ENCODE measurements at regions not wholly inside any gene's neighbourhood (a gene's known extent, or its start where the extent isn't known, plus 50 kb on each side); places are given as distances from the start of the nearest gene placed in this dataset.

DNA sequence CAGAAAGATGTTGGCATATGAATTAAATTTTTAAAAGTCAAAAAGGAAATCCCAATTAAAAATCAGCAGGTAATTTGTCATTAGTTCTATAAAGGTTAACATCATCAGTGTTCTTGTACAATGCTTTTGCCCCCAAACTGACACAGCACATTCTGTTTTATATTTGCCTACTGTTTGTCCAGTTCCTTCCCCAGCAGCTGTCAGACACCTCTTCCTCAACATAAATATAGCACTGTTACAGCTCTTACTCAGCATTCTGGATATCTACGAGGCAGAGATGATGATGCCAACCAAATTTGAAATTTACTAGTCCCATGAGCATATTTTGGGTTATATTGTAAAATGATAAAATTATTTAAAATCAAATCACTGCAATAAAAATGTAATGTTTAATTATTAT lies 124.6 kb downstream of the SINHCAF start:
- TF ChIP-seq CTCF (IDR thresholded peaks at IDR 0.05): no peak
- no peak for TF ChIP-seq REST (IDR thresholded peaks at IDR 0.05; ENCODE audit: insufficient read depth in 1 of 2, low read depth in 2 of 2, low read length in 1 of 2)
- TF ChIP-seq POLR2AphosphoS5 (IDR thresholded peaks at IDR 0.05; ENCODE audit: low read depth, low read length): no peak
